ENCODE measurements at regions not wholly inside any gene's neighbourhood (a gene's known extent, or its start where the extent isn't known, plus 50 kb on each side); places are given as distances from the start of the nearest gene placed in this dataset.

GRCh38 chr4:114093221-114093715, 113.8 kb upstream of the ARSJ start:
- Histone ChIP-seq H3K27ac (no peak overlapping the region), H3K4me3 (no peak overlapping the region), H3K36me3 (replicated peaks in 1 of 2; ENCODE audit: insufficient read depth in 1 of 2, low read depth in 2 of 2) (no peaks in the 10 kb centered on the region), H3K4me1 (no peaks in the 10 kb centered on the region), H3K9me3 (no peaks in the 10 kb centered on the region), H3K27me3 (no peaks in the 10 kb centered on the region)
- TF ChIP-seq, protein P1, sequence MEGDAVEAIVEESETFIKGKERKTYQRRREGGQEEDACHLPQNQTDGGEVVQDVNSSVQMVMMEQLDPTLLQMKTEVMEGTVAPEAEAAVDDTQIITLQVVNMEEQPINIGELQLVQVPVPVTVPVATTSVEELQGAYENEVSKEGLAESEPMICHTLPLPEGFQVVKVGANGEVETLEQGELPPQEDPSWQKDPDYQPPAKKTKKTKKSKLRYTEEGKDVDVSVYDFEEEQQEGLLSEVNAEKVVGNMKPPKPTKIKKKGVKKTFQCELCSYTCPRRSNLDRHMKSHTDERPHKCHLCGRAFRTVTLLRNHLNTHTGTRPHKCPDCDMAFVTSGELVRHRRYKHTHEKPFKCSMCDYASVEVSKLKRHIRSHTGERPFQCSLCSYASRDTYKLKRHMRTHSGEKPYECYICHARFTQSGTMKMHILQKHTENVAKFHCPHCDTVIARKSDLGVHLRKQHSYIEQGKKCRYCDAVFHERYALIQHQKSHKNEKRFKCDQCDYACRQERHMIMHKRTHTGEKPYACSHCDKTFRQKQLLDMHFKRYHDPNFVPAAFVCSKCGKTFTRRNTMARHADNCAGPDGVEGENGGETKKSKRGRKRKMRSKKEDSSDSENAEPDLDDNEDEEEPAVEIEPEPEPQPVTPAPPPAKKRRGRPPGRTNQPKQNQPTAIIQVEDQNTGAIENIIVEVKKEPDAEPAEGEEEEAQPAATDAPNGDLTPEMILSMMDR (IDR thresholded peaks at IDR 0.05): no peak
- no peak for TF ChIP-seq POLR2A (IDR thresholded peaks at IDR 0.05)
- intact Hi-C loops (cut with DNase I): no loop called here
- no peak for DNase-seq
- no peak for ATAC-seq

DNA sequence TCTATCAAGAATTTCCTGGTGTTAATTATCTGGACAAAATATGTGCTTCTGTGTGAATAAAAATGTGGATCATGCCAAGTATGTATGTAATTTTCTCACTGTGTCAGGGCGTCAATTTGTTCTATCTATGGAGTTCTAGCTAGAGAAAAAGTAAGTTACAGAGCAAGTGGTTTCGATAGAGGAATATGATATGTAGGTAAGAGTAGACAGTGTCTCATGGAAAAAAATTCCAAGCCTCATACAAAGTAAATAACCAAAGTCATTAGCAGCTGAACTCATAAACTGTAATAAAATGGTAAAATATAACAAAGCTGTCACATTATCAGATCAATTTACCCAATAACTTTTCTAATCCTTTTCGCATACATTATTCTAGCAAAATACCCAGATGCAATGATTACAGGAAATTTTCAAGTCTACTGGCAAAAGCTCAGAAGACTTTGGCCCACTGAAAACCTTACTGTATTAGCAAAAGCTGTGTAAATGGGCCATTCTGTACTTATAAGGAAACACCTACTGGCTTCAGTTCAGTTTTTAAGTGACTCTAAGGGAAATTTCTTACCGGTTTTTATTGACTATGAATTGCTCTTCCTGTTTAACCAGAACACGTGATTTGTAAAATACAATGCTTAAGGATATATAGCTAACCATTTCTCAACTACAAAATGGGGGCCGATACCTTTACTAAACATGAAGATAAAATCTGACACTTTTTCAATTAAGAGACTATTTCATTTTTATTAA, 121.0 kb upstream of the ARSJ start:
- no peaks in the 10 kb centered on the region for H3K9me3 ChIP-seq
- WGBS, 2 donors: 57 to 59% methylated on average over 6 of the region's 6 CpGs
- H3K4me3 ChIP-seq: no peak overlapping the region
- H3K4me1 ChIP-seq: no peaks in the 10 kb centered on the region
- ATAC-seq: no peak
- intact Hi-C loops (cut with DNase I): no loop called here
- TF ChIP-seq, protein P1 (IDR thresholded peaks at IDR 0.05): no peak
- TF ChIP-seq POLR2A (IDR thresholded peaks at IDR 0.05): no peak
- no peaks in the 10 kb centered on the region for H3K36me3 ChIP-seq (replicated peaks in 1 of 2; ENCODE audit: insufficient read depth in 1 of 2, low read depth in 2 of 2)
- DNase-seq: no peak
- no peaks in the 10 kb centered on the region for H3K27me3 ChIP-seq
- H3K27ac ChIP-seq: no peak overlapping the region

GRCh38 chr4:114103908-114104307, 124.5 kb upstream of the ARSJ start:
- TF ChIP-seq, protein P1 (IDR thresholded peaks at IDR 0.05): no peak
- TF ChIP-seq POLR2A (IDR thresholded peaks at IDR 0.05): no peak
- H3K4me3 ChIP-seq: no peak overlapping the region
- DNase-seq (no peak), ATAC-seq (no peak)
- H3K9me3 ChIP-seq: no peaks in the 10 kb centered on the region
- no peaks in the 10 kb centered on the region for H3K4me1 ChIP-seq
- H3K27ac ChIP-seq: no peak overlapping the region
- WGBS, 2 donors: 88 to 94% methylated on average over 1 of the region's 1 CpG
- no peaks in the 10 kb centered on the region for H3K36me3 ChIP-seq (replicated peaks in 1 of 2; ENCODE audit: insufficient read depth in 1 of 2, low read depth in 2 of 2)
- intact Hi-C loops (cut with DNase I): no loop called here
- no peaks in the 10 kb centered on the region for H3K27me3 ChIP-seq

DNA sequence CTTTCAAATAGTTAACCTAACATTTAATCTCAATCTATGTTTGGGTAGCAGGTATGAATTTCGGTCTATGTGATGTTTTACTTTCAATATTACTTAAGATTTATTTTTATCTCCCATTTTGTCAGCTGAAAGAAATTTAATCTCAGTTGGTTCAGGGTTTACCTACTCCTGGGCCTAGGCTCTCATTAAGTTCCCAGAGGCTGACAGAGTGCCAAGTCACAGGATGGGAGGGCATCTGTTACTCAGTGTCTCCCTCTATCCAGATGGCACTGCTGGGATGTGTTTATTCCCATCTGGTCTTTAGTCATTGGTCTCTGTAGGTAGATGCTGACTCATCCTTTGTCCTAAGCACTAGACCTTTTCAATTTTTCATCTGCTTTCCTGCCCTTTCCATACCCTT, 129.4 kb upstream of the ARSJ start:
- H3K36me3 ChIP-seq (replicated peaks in 1 of 2; ENCODE audit: insufficient read depth in 1 of 2, low read depth in 2 of 2): no peaks in the 10 kb centered on the region
- WGBS, 2 donors: 62 to 65% methylated on average over 1 of the region's 1 CpG
- no peak for ATAC-seq
- DNase-seq: no peak
- H3K27ac ChIP-seq: no peak overlapping the region
- intact Hi-C loops (cut with DNase I): no loop called here
- no peak overlapping the region for H3K4me3 ChIP-seq
- no peaks in the 10 kb centered on the region for H3K27me3 ChIP-seq
- no peaks in the 10 kb centered on the region for H3K9me3 ChIP-seq
- no peak for TF ChIP-seq POLR2A (IDR thresholded peaks at IDR 0.05)
- no peaks in the 10 kb centered on the region for H3K4me1 ChIP-seq

- TF ChIP-seq, protein P1 (IDR thresholded peaks at IDR 0.05): no peak
- TF ChIP-seq POLR2A (IDR thresholded peaks at IDR 0.05): no peak
- WGBS, 2 donors: 95% methylated on average over 1 of the region's 1 CpG
- no peaks in the 10 kb centered on the region for H3K27me3 ChIP-seq
Measured at GRCh38 chr4:114109776-114110175, 130.3 kb upstream of the ARSJ start.

More at GRCh38 chr4:114109776-114110175, 130.3 kb upstream of the ARSJ start:
- Histone ChIP-seq H3K9me3 (no peaks in the 10 kb centered on the region), H3K4me1 (no peaks in the 10 kb centered on the region), H3K4me3 (no peak overlapping the region), H3K36me3 (replicated peaks in 1 of 2; ENCODE audit: insufficient read depth in 1 of 2, low read depth in 2 of 2) (no peaks in the 10 kb centered on the region), H3K27ac (no peak overlapping the region)
- intact Hi-C loops (cut with DNase I): no loop called here
- ATAC-seq: no peak
- no peak for DNase-seq

Data from body of pancreas (tissue), 4 donors.